Activated naive CD4-positive, alpha-beta T cell treated with anti-CD3 and anti-CD28 coated beads, Interleukin-2, amount 50 U/mL, for 72 hours (primary cell): ENCODE measurements at regions not wholly inside any gene's neighbourhood (a gene's known extent, or its start where the extent isn't known, plus 50 kb on each side); places are given as distances from the start of the nearest gene placed in this dataset.
"Not testable (repeated sequence)": the region's sequence is repeated elsewhere in the genome, so short reads cannot be mapped to it uniquely, and the experiment has no call there.

Experiments
- ATAC-seq, 2 donors: fragments of 150-1000 bp; cut with Tn5 transposase; 2 replicates each; pipeline ENCODE4 v1.10.0; 2021; ENCODE audit warnings: mild to moderate bottlenecking in 2 of 2, moderate library complexity in 2 of 2
- DNase-seq, 2 donors: peaks; one replicate each; pipeline ENCODE4 v3.0.0; 2021 to 2022; ENCODE audit warnings: low spot score in 2 of 2
- H3K27ac Mint-ChIP-seq, 2 donors: one replicate each; pipeline ENCODE4 v1.8.0; 2022; ENCODE audit warnings: mild to moderate bottlenecking in 2 of 2, mixed read lengths in 2 of 2
- H3K36me3 Mint-ChIP-seq, 2 donors: one replicate each; pipeline ENCODE4 v1.8.0; 2022; ENCODE audit warnings: mixed read lengths in 2 of 2
- H3K9me3 Mint-ChIP-seq, 2 donors: one replicate each; pipeline ENCODE4 v1.8.0; 2022; ENCODE audit warnings: mixed read lengths in 2 of 2

GRCh38 chr20:57977569-57977968 is 250.9 kb downstream of the ANKRD60 start:
- ATAC-seq: no peak
- no peak overlapping the region for H3K27ac Mint-ChIP-seq
- no peak for DNase-seq
- H3K36me3 Mint-ChIP-seq: no peaks in the 10 kb centered on the region
- H3K9me3 Mint-ChIP-seq: peaks cover 8% of the 10 kb centered on the region in 2 donors

GRCh38 chr20:57977141-57977540 is 251.3 kb downstream of the ANKRD60 start:
- Mint-ChIP-seq H3K36me3 (no peaks in the 10 kb centered on the region), H3K9me3 (peaks cover 8% of the 10 kb centered on the region in 2 donors), H3K27ac (no peak overlapping the region)
- ATAC-seq (no peak), DNase-seq (no peak)

- DNase-seq: no peak
- no peak for ATAC-seq
- H3K36me3 Mint-ChIP-seq: no peaks in the 10 kb centered on the region
- H3K27ac Mint-ChIP-seq: no peak overlapping the region
- peaks cover 8 to 12% of the 10 kb centered on the region in 2 donors for H3K9me3 Mint-ChIP-seq
Measured at GRCh38 chr20:57974863-57975262, 253.6 kb downstream of the ANKRD60 start.

GRCh38 chr20:57973886-57974285 is 254.6 kb downstream of the ANKRD60 start:
- H3K27ac Mint-ChIP-seq: no peak overlapping the region
- H3K9me3 Mint-ChIP-seq: peaks cover 8 to 12% of the 10 kb centered on the region in 2 donors
- ATAC-seq (no peak), DNase-seq (no peak)
- no peaks in the 10 kb centered on the region for H3K36me3 Mint-ChIP-seq

GRCh38 chr20:57971583-57971982 is 256.9 kb downstream of the ANKRD60 start:
- H3K27ac Mint-ChIP-seq, H3K36me3 Mint-ChIP-seq, ATAC-seq, DNase-seq: not testable (repeated sequence)
- peaks cover 8 to 12% of the 10 kb centered on the region in 2 donors for H3K9me3 Mint-ChIP-seq

- no peak for DNase-seq
- Mint-ChIP-seq H3K27ac (no peak overlapping the region), H3K36me3 (no peaks in the 10 kb centered on the region), H3K9me3 (peaks cover 8 to 12% of the 10 kb centered on the region in 2 donors)
- ATAC-seq: no peak
Measured at GRCh38 chr20:57970856-57971255, 257.6 kb downstream of the ANKRD60 start.

GRCh38 chr20:57970116-57970515 is 258.3 kb downstream of the ANKRD60 start:
- Mint-ChIP-seq H3K36me3 (no peaks in the 10 kb centered on the region), H3K27ac (no peak overlapping the region), H3K9me3 (peaks cover 7 to 11% of the 10 kb centered on the region in 2 donors)
- DNase-seq: no peak
- ATAC-seq: no peak

GRCh38 chr20:57968120-57968519 is 258.3 kb upstream of the PMEPA1 start:
- DNase-seq: no peak
- ATAC-seq: no peak
- H3K27ac Mint-ChIP-seq: peak overlapping the region in 1 of 2 donors; percentile 4
- no peaks in the 10 kb centered on the region for H3K36me3 Mint-ChIP-seq
- peaks cover 0 to 4% of the 10 kb centered on the region in 2 donors for H3K9me3 Mint-ChIP-seq

GRCh38 chr20:57967364-57967763 is 257.5 kb upstream of the PMEPA1 start:
- ATAC-seq: no peak
- peaks cover 0 to 4% of the 10 kb centered on the region in 2 donors for H3K9me3 Mint-ChIP-seq
- H3K27ac Mint-ChIP-seq: no peak overlapping the region
- no peaks in the 10 kb centered on the region for H3K36me3 Mint-ChIP-seq
- DNase-seq: no peak

- no peak for DNase-seq
- ATAC-seq: no peak
- H3K36me3 Mint-ChIP-seq: no peaks in the 10 kb centered on the region
- H3K27ac Mint-ChIP-seq: no peak overlapping the region
- peaks cover 0 to 4% of the 10 kb centered on the region in 2 donors for H3K9me3 Mint-ChIP-seq
Measured at GRCh38 chr20:57966620-57967019, 256.8 kb upstream of the PMEPA1 start.

GRCh38 chr20:57965441-57965840 is 255.6 kb upstream of the PMEPA1 start:
- no peak overlapping the region for H3K27ac Mint-ChIP-seq
- no peaks in the 10 kb centered on the region for H3K9me3 Mint-ChIP-seq
- DNase-seq (no peak), ATAC-seq (no peak)
- no peaks in the 10 kb centered on the region for H3K36me3 Mint-ChIP-seq

GRCh38 chr20:57964011-57964862 is 254.4 kb upstream of the PMEPA1 start:
- ATAC-seq (no peak), DNase-seq (no peak)
- Mint-ChIP-seq H3K9me3 (no peaks in the 10 kb centered on the region), H3K27ac (no peak overlapping the region), H3K36me3 (no peaks in the 10 kb centered on the region)

GRCh38 chr20:57960803-57961575 is 251.2 kb upstream of the PMEPA1 start:
- H3K9me3 Mint-ChIP-seq: no peaks in the 10 kb centered on the region
- H3K27ac Mint-ChIP-seq: no peak overlapping the region
- no peak for ATAC-seq
- no peaks in the 10 kb centered on the region for H3K36me3 Mint-ChIP-seq
- DNase-seq: no peak

GRCh38 chr20:57959589-57959988 is 249.8 kb upstream of the PMEPA1 start:
- Mint-ChIP-seq H3K27ac (no peak overlapping the region), H3K9me3 (peaks cover 0 to 3% of the 10 kb centered on the region in 2 donors), H3K36me3 (no peaks in the 10 kb centered on the region)
- DNase-seq (no peak), ATAC-seq (no peak)

- Mint-ChIP-seq H3K27ac (no peak overlapping the region), H3K9me3 (peaks cover 0 to 3% of the 10 kb centered on the region in 2 donors), H3K36me3 (no peaks in the 10 kb centered on the region)
- DNase-seq (no peak), ATAC-seq (no peak)
Measured at GRCh38 chr20:57959018-57959417, 249.2 kb upstream of the PMEPA1 start.

- H3K9me3 Mint-ChIP-seq: peaks cover 0 to 3% of the 10 kb centered on the region in 2 donors
- H3K36me3 Mint-ChIP-seq: no peaks in the 10 kb centered on the region
- no peak overlapping the region for H3K27ac Mint-ChIP-seq
- DNase-seq (no peak), ATAC-seq (no peak)
Measured at GRCh38 chr20:57958050-57958420, 248.2 kb upstream of the PMEPA1 start.

GRCh38 chr20:57957411-57958049 is 247.7 kb upstream of the PMEPA1 start:
- H3K36me3 Mint-ChIP-seq: no peaks in the 10 kb centered on the region

More at GRCh38 chr20:57957411-57958049, 247.7 kb upstream of the PMEPA1 start:
- Mint-ChIP-seq H3K27ac (no peak overlapping the region), H3K9me3 (peaks cover 0 to 3% of the 10 kb centered on the region in 2 donors)
- no peak for DNase-seq
- no peak for ATAC-seq
